Stimulated activated CD4-positive, alpha-beta T cell treated with anti-CD3 and anti-CD28 coated beads, Interleukin-12 subunit alpha, Interleukin-12 subunit beta, amount 100 ng/mL, for 24 hours (primary cell): ENCODE measurements at regions not wholly inside any gene's neighbourhood (a gene's known extent, or its start where the extent isn't known, plus 50 kb on each side); places are given as distances from the start of the nearest gene placed in this dataset.

Experiments
- DNase-seq, 2 experiments: peaks; one replicate each; pipeline ENCODE4 v3.0.0-alpha.2; 2020; ENCODE audit warnings: low read depth in 2 of 2

DNA sequence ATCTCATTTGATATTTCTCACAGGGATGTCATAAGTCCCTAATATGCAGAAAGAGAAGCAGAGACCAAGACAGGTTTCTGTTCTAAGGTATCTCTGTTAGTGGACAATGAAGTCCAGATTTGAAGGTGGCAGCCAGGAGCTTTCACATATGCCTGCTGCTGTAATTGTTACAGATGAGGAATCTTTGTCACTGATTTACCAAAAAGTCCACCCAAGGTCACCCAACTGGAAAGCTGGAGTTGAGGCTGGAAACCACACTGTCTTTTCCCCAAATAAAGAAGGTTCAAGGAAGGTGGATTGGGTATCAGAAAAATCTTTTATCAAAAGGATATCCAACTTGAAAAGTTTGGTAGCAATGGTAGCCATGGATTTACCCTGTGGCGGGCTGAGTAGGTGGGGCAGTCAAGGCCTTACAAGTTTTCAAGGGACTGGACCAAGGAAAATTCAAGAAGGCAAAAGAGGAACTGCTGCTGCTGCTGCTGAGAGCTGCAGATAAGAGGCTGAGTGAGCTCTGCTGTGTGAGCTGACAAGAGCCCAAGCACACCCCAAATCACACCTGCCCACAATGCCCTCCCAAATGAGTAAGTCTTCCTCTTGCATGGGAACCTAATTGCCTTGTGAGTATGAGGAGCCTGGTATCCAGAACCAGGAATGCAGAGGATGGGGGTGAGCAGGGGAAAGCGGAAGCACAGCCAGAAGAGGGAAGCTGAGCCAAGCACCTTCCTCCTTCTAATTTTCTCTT lies 241.2 kb downstream of the ANAPC1 start:
- DNase-seq, result no peak

- DNase-seq, result no peak
These were observed 240.2 kb downstream of the ANAPC1 start for GRCh38 chr2:111643759-111644158.

- no peak for DNase-seq
These were observed 236.6 kb downstream of the ANAPC1 start for GRCh38 chr2:111647359-111647758.

GRCh38 chr2:111652038-111652437 lies 232.0 kb downstream of the ANAPC1 start:
- no peak for DNase-seq

- DNase-seq, result no peak
These were observed 231.3 kb downstream of the ANAPC1 start for GRCh38 chr2:111652681-111653080.

- no peak for DNase-seq
These were observed 230.8 kb downstream of the ANAPC1 start for GRCh38 chr2:111653103-111653624.

DNA sequence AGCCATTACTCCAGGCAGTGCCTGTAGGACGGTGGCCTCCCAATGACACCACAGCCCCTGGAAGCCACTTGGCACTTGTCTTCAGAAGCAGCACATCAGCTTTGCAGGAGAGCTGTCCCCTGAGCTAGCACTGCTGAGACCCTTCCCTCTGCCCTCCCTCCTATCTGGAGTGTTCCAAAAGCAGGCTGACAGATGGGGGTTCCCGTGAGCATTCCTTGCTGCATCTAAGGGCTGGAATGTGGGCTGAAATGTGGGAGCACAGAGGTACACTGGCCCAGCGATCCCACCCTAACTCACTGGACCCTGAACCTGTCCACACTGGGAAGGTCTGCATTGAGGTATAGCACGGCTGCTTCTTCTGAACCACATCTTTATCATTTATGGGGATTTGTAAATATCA lies 230.1 kb downstream of the ANAPC1 start:
- no peak for DNase-seq

DNA sequence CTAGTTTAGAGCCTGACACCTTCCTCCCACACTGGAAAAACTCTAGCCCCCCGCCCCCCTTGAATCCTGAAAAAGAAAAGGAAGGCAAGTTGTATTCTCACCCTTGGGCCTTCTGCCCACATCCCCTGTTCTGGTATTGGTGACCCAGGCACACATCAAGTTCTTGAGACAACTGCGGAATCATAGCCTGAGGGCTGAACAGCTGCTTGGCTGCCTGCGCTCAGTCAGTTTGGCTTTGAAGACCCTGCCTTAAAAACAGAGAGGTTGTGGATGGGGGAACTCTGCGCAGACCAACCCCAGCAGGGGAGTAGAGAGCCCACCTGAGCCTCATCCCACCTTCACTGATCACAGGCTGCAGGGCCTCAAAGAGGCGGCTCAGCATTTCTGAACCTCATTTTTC lies 229.2 kb downstream of the ANAPC1 start:
- DNase-seq, result no peak

GRCh38 chr2:111656436-111656835 lies 227.6 kb downstream of the ANAPC1 start:
- DNase-seq, result no peak

GRCh38 chr2:111656894-111657293 lies 227.1 kb downstream of the ANAPC1 start:
- no peak for DNase-seq

GRCh38 chr2:111657351-111657975 lies 226.5 kb downstream of the ANAPC1 start:
- no peak for DNase-seq

- no peak for DNase-seq
These were observed 224.3 kb downstream of the ANAPC1 start for GRCh38 chr2:111659361-111660333.

GRCh38 chr2:111660811-111661210 lies 223.2 kb downstream of the ANAPC1 start:
- DNase-seq, result no peak

DNA sequence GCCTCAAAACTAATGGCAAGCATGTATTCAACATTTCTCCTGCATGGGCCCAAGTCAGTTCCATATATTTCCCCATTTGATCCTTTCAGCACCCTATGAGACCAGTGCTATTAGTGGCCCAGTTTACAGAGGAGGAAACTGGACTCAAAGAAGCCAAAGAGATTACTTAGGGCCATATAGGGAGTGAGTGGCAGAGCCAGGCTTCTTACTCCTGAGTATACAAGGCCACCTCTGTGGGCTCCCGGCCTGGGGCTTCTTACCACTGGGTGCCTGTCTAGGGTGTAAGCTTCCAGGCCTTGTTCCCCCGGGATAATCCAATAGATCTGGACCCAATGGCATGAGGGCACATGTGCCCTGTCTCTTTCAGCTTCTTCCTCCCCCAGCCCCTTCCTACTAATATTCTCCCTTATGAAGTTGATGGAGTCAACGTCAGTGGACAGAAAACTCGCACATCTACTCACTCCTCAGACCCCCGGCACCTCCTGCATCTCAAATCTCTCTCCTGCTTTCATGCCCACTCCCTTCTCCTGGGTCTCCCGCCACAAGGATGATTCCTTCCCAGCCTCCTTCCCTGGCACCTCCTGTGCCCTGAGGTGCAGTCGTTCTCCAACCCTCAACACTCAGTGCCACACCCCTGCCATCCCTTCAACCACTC lies 222.6 kb downstream of the ANAPC1 start:
- DNase-seq, result no peak

- no peak for DNase-seq
These were observed 221.8 kb downstream of the ANAPC1 start for GRCh38 chr2:111662039-111662770.

- DNase-seq, result peak in 1 of 2 experiments; percentile 35
These were observed 221.1 kb downstream of the ANAPC1 start for GRCh38 chr2:111662771-111663470.

DNA sequence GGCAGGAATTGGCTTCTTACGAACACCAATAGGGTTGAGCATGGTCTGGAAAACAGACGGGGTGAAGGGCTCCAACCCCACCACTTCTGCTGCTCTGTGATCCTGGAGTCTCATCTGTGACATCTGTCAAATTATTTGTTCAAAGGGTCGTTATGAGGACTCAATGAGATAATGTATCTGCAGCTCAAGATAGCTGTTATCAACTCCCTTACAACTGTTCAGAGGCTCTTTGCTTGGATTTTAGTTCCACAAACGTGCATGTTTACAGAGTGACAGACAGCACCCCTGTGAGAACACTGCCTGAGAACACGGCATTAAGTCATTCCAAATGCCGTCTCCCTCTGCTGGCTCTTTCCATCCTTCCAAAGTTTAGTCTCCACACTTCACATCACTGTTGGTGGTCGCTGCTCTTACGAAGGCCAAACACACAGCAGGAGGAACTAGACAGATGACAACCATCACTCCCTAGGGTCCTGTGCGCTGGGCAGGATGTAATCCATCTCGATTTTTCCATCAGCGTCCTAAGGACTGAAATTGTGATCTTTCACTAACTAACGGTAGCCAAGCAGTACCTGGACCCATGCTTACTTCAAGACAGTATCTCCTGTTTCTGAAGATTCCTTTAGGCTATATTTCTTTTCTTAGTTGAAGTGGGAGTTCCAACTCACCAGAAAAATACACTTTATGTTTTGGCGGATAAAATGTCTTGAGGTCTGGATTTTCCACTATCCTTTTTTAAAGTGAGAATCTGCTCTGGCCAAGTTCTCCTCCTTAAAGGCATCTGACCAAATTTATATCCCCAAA lies 220.3 kb downstream of the ANAPC1 start:
- DNase-seq, result no peak

- DNase-seq, result no peak
These were observed 219.6 kb downstream of the ANAPC1 start for GRCh38 chr2:111664275-111664850.

DNA sequence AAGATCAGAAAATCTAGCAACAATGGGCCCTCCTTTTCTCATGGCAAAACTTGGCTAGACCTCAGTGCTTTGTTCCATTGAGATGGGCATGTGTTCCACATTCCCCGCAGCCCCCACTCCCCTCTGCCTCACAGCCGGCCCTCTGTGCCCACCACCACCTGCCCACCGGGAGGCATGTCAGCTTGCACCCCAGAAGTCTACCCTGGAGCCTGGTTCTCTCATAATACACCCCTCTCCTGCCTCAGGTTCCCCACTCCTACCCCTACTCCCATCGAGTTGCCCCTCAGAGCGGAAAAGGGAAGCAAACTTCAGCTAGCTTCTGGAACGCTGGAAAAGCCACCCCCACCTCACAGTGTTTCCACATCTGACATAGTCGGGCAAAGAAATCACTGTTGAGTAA lies 219.0 kb downstream of the ANAPC1 start:
- no peak for DNase-seq
